GM21786 (cell line): ENCODE measurements at regions not wholly inside any gene's neighbourhood (a gene's known extent, or its start where the extent isn't known, plus 50 kb on each side); places are given as distances from the start of the nearest gene placed in this dataset.

Experiments
- ATAC-seq: cut with Tn5 transposase; IDR thresholded peaks from one replicate; pipeline ENCODE4 v1.9.1; 2021; ENCODE audit not compliant: unreplicated experiment

- no peak for ATAC-seq
Observed at GRCh38 chr7:15867441-15867840, 181.0 kb upstream of the MEOX2 start.

- ATAC-seq = no peak
Observed at GRCh38 chr7:15866753-15867152, 180.3 kb upstream of the MEOX2 start.

GRCh38 chr7:15864626-15864991 lies 178.1 kb upstream of the MEOX2 start:
- no peak for ATAC-seq

- ATAC-seq = no peak
Observed at GRCh38 chr7:15863951-15864625, 177.6 kb upstream of the MEOX2 start.

GRCh38 chr7:15862781-15863165 lies 176.3 kb upstream of the MEOX2 start:
- no peak for ATAC-seq

- ATAC-seq = no peak
Observed at GRCh38 chr7:15862016-15862780, 175.7 kb upstream of the MEOX2 start.

- no peak for ATAC-seq
Observed at GRCh38 chr7:15860264-15860949, 173.9 kb upstream of the MEOX2 start.

GRCh38 chr7:15857026-15857425 lies 170.5 kb upstream of the MEOX2 start:
- ATAC-seq = no peak

GRCh38 chr7:15856311-15856710 lies 169.8 kb upstream of the MEOX2 start:
- ATAC-seq = no peak

- no peak for ATAC-seq
Observed at GRCh38 chr7:15855525-15856109, 169.1 kb upstream of the MEOX2 start.

- no peak for ATAC-seq
Observed at GRCh38 chr7:15854841-15855524, 168.5 kb upstream of the MEOX2 start.

- no peak for ATAC-seq
Observed at GRCh38 chr7:15853832-15854470, 167.5 kb upstream of the MEOX2 start.

GRCh38 chr7:15851201-15851600 lies 164.7 kb upstream of the MEOX2 start:
- ATAC-seq = no peak

- no peak for ATAC-seq
Observed at GRCh38 chr7:15848901-15849300, 162.4 kb upstream of the MEOX2 start.

GRCh38 chr7:15848362-15848761 lies 161.9 kb upstream of the MEOX2 start:
- no peak for ATAC-seq

- ATAC-seq = no peak
Observed at GRCh38 chr7:15845868-15846267, 159.4 kb upstream of the MEOX2 start.

GRCh38 chr7:15845461-15845860 lies 159.0 kb upstream of the MEOX2 start:
- ATAC-seq = no peak

GRCh38 chr7:15839416-15840100 lies 153.1 kb upstream of the MEOX2 start:
- ATAC-seq = no peak

GRCh38 chr7:15838265-15838664 lies 151.8 kb upstream of the MEOX2 start:
- ATAC-seq = no peak

- ATAC-seq = no peak
Observed at GRCh38 chr7:15837306-15837950, 150.9 kb upstream of the MEOX2 start.
